ENCODE measurements at regions not wholly inside any gene's neighbourhood (a gene's known extent, or its start where the extent isn't known, plus 50 kb on each side); places are given as distances from the start of the nearest gene placed in this dataset.

GRCh38 chr17:77315551-77316190 is 174.9 kb downstream of the SEC14L1 start:
- WGBS, result 53% methylated on average over 16 of the region's 16 CpGs
- peak overlapping the region; percentile 90 to 93 for H3K27ac ChIP-seq (ENCODE audit: low read depth in 1 of 2, low read length in 2 of 2)
- H3K4me3 ChIP-seq (ENCODE audit: low read depth in 1 of 3, low read length in 3 of 3), result no peak overlapping the region
- peaks cover 0 to 6% (median 3%) of the 10 kb centered on the region in 4 donors for H3K36me3 ChIP-seq (ENCODE audit: control insufficient read depth in 4 of 4, insufficient read depth in 3 of 4, low read depth in 1 of 4, low read length in 3 of 4)
- no peak for TF ChIP-seq FOXA2 (IDR thresholded peaks at IDR 0.05)
- TF ChIP-seq RAD21 (IDR thresholded peaks at IDR 0.05), result no peak
- TF ChIP-seq TAF1 (conservative IDR thresholded peaks at IDR 0.05), result no peak
- no peak for TF ChIP-seq NR2F2 (IDR thresholded peaks at IDR 0.05)
- no peak for TF ChIP-seq YY1 (IDR thresholded peaks at IDR 0.05)
- TF ChIP-seq FOXA1 (IDR thresholded peaks at IDR 0.05), result no peak
- TF ChIP-seq HNF4G (IDR thresholded peaks at IDR 0.05), result no peak
- no peak for TF ChIP-seq MAX (IDR thresholded peaks at IDR 0.05)
- no peak for TF ChIP-seq ATF3 (IDR thresholded peaks at IDR 0.05)
- no peak for TF ChIP-seq CTCF (IDR thresholded peaks at IDR 0.05; ENCODE audit: low read depth, low read length, missing input control)
- no peak for TF ChIP-seq JUND (IDR thresholded peaks at IDR 0.05)
- TF ChIP-seq HNF4A (conservative IDR thresholded peaks at IDR 0.05), result no peak
- no peak for TF ChIP-seq GABPA (IDR thresholded peaks at IDR 0.05 in 1 of 2, conservative IDR thresholded peaks at IDR 0.05 in 1 of 2)
- TF ChIP-seq REST (IDR thresholded peaks at IDR 0.05), result no peak
- no peak for TF ChIP-seq EGR1 (IDR thresholded peaks at IDR 0.05; ENCODE audit: low read depth in 2 of 2)
- no peak for TF ChIP-seq RXRA (IDR thresholded peaks at IDR 0.05)
- TF ChIP-seq ZBTB33 (IDR thresholded peaks at IDR 0.05), result no peak
- no peaks in the 10 kb centered on the region for H3K9me3 ChIP-seq (ENCODE audit: control insufficient read depth in 4 of 4, low read length in 3 of 4)
- H3K9ac ChIP-seq (ENCODE audit: low read depth in 1 of 2, low read length in 2 of 2), result peak overlapping the region; percentile 71
- no peaks in the 10 kb centered on the region for H3K27me3 ChIP-seq (ENCODE audit: control insufficient read depth in 4 of 4, insufficient read depth in 4 of 4, low read length in 3 of 4)
- DNase-seq (ENCODE audit: low spot score), result no peak
- H3K4me1 ChIP-seq (ENCODE audit: control insufficient read depth in 4 of 4, insufficient read depth in 4 of 4, low read length in 3 of 4), result peaks cover 23 to 61% (median 50%) of the 10 kb centered on the region in 4 donors

All from liver (tissue), 8 donors.